NCI-H460 (cell line): ENCODE measurements at regions not wholly inside any gene's neighbourhood (a gene's known extent, or its start where the extent isn't known, plus 50 kb on each side); places are given as distances from the start of the nearest gene placed in this dataset.
A peak's percentile ranks its signal among the peaks of the same experiment; 100 is the strongest.

ENCODE experiments used
- DNase-seq: peaks from one replicate; pipeline ENCODE4 v3.0.0-alpha.2; 2016; ENCODE audit warnings: low read depth; ENCODE audit errors: extremely low read depth

- no peak for DNase-seq
These were observed 50.5 kb upstream of the ZNF438 start for GRCh38 chr10:31081937-31082840.

GRCh38 chr10:31083765-31084184 lies 52.1 kb upstream of the ZNF438 start:
- peak; percentile 43 for DNase-seq

- DNase-seq: no peak
These were observed 55.3 kb upstream of the ZNF438 start for GRCh38 chr10:31087011-31087410.

- no peak for DNase-seq
These were observed 56.2 kb upstream of the ZNF438 start for GRCh38 chr10:31087851-31088250.

GRCh38 chr10:31090894-31091607 lies 59.4 kb upstream of the ZNF438 start:
- no peak for DNase-seq

- no peak for DNase-seq
These were observed 64.3 kb upstream of the ZNF438 start for GRCh38 chr10:31095677-31096560.

GRCh38 chr10:31098046-31098445 lies 66.4 kb upstream of the ZNF438 start:
- no peak for DNase-seq

- no peak for DNase-seq
These were observed 67.4 kb upstream of the ZNF438 start for GRCh38 chr10:31099094-31099493.

- no peak for DNase-seq
These were observed 68.0 kb upstream of the ZNF438 start for GRCh38 chr10:31099664-31100063.

- no peak for DNase-seq
These were observed 68.5 kb upstream of the ZNF438 start for GRCh38 chr10:31100115-31100601.

GRCh38 chr10:31100662-31101061 lies 69.0 kb upstream of the ZNF438 start:
- no peak for DNase-seq

- DNase-seq: no peak
These were observed 69.5 kb upstream of the ZNF438 start for GRCh38 chr10:31101123-31101522.

GRCh38 chr10:31102421-31102820 lies 70.8 kb upstream of the ZNF438 start:
- no peak for DNase-seq

GRCh38 chr10:31103112-31103511 lies 71.4 kb upstream of the ZNF438 start:
- DNase-seq: no peak

- DNase-seq: no peak
These were observed 81.3 kb upstream of the ZNF438 start for GRCh38 chr10:31112961-31113360.

GRCh38 chr10:31116226-31116625 lies 84.6 kb upstream of the ZNF438 start:
- DNase-seq: no peak

GRCh38 chr10:31118556-31118955 lies 86.9 kb upstream of the ZNF438 start:
- DNase-seq: no peak

GRCh38 chr10:31120392-31120791 lies 88.7 kb upstream of the ZNF438 start:
- no peak for DNase-seq

GRCh38 chr10:31120961-31121685 lies 89.5 kb upstream of the ZNF438 start:
- DNase-seq: no peak
